HG03469 (cell line): ENCODE measurements at regions not wholly inside any gene's neighbourhood (a gene's known extent, or its start where the extent isn't known, plus 50 kb on each side); places are given as distances from the start of the nearest gene placed in this dataset.

ENCODE experiments used
- ATAC-seq: cut with Tn5 transposase; IDR thresholded peaks from one replicate; pipeline ENCODE4 v1.9.1; 2021; ENCODE audit warnings: mild to moderate bottlenecking, moderate library complexity, moderate number of reproducible peaks; ENCODE audit not compliant: unreplicated experiment

GRCh38 chr20:41952166-41952565 lies 334.0 kb upstream of the CHD6 start:
- no peak for ATAC-seq

DNA sequence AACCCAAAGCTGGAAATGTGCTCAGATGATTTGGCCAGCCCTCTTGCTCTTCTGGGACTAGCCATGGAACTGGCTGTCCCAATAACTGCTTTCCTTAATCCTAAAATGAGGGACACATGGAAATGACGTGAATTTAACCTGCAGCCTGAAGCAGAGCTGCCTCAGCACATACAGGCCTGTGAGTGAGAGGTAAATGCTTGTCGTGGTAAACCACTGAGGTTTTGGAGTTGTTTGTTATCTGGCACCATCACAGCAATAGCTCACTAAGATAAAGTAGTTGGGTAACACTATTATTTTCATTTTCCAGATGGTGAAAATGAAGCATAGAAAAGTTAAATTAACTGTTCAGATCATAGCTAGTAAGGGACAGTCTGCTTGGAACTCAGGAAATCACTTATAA lies 333.4 kb upstream of the CHD6 start:
- ATAC-seq = no peak

DNA sequence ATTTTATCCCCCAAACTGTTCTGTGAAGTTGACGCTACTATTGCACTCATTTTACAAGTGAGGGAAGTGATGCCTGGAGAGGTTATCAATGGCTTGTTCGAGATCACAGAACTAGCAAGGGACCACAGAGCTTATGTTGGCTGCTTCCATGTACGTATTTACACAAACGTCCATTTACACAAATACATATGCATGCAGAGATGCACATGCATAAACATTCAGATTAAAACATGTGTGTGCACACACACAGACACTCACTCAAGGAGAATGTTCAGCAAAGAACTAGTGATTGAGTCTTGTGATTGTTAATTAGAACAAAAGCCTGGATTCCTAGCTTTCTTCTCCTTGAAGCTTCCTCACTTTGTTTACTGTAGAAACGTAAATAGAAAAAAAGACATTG lies 321.5 kb upstream of the CHD6 start:
- ATAC-seq = no peak

- ATAC-seq = no peak
Measured at GRCh38 chr20:41938353-41938752, 320.2 kb upstream of the CHD6 start.

GRCh38 chr20:41935259-41935791 lies 317.1 kb upstream of the CHD6 start:
- ATAC-seq = no peak

DNA sequence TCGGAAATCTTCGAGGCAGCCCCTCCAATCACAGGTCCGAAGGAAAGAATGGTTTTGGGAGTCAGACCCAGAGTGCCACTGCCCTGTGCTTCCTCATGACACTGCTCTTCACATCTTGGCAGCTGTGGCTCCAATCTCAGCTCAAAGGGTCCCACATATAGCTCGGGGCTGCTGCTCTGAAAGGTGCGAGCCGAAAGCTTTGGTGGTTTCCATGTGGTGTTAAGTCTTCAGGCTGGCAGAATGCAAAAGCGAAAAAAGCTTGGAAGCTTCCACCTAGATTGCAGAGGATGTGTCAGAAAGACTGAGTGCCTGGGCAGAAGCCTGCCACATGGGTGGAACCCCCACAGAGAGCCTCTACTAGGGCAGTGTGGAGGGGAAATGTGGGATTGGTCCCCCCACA lies 314.3 kb upstream of the CHD6 start:
- ATAC-seq = no peak

GRCh38 chr20:41927655-41928054 lies 309.5 kb upstream of the CHD6 start:
- no peak for ATAC-seq

- no peak for ATAC-seq
Measured at GRCh38 chr20:41927189-41927588, 309.0 kb upstream of the CHD6 start.

DNA sequence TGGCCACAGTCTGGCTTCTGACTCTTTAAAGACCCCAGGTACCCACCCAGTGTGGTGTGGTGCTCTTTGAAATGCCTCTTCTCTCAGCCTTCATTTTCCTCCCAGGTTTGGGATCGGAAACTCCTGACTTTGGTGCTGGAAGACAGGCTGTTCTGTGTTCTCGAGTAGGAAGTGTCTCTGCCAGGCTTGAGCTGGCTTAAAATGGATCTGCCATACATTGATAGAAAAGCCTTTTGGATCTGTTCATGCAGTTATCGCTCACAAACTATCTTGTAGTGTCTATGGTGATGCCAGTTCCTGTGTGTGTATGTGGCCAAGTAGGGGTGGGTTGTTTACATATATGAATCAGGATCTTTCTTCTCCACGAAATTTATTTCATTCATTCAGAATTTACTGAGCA lies 307.3 kb upstream of the CHD6 start:
- no peak for ATAC-seq

DNA sequence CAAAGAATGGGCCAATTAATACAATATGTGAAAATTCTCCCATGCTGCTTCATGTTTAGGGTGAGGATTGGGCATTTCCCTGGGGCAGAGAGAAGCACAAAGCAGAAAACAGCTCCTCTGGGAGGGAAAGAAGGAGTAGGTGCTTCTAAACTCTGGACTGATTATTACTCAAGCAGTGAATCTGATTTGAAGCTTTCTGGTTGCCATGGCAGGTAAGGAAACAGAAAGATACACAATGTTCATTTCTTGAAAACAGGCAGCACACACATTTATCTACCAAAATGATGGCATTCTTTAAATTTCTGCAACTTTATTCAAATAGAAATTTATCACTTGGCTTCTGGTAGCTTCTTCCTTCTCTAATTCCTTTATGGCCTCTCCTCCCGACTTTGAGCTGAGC lies 305.4 kb upstream of the CHD6 start:
- ATAC-seq = no peak

DNA sequence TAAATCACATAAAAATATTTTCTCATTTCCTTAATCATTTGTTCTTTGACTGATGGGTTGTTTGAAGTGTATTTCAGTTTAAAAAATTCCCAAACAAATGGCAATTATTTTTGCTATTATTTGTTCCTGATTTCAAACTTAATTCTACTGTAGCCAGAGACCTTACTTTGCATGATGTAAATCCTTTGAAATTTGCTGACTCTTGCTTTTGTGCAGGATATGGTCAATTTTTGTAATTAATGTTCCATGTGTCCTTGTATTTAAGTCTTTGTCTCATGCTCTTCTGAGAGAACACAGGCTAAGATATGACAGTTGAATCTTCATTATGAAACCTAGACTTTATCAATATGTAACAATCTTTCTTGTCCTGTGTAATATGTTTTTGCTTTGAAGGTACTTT lies 295.0 kb upstream of the CHD6 start:
- no peak for ATAC-seq

DNA sequence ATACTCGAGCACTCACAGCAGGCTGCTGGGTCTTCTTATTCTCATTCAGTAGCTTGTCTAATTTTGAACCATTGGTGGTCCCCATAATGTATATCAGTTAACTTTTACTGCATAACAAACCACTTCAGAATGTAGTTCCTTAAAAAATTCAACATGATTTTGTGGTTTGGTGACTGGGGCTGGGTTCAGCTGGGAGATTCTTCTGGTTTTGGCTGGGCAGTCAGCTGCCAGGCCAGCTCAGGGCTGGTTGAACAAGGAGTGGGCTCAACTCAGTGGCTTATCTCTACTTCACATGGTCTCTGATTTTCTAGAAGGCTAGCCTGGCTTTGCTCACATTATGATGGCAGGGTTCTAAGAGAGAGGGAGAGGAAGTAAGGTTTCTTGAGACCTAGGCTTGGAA lies 292.4 kb upstream of the CHD6 start:
- ATAC-seq = no peak

DNA sequence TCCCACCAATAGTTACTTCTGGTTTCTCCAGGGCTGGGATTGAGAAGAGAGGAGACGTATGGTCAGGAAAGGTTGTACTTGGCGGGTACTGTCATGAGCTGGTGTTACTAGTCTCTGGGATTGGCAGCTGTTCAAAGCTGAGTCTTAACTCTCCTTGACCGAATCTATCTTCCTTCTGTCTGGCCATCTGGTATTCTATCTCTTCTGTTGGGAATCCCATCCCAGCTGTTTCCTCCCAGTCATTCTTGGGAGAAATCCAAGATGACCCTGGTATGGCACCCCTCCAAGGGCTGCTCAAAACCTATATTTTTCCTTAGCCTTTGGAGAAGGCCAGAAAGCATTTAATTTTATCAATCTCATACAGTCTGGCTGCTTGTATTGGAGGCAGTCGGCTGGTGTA lies 287.0 kb upstream of the CHD6 start:
- ATAC-seq = no peak

DNA sequence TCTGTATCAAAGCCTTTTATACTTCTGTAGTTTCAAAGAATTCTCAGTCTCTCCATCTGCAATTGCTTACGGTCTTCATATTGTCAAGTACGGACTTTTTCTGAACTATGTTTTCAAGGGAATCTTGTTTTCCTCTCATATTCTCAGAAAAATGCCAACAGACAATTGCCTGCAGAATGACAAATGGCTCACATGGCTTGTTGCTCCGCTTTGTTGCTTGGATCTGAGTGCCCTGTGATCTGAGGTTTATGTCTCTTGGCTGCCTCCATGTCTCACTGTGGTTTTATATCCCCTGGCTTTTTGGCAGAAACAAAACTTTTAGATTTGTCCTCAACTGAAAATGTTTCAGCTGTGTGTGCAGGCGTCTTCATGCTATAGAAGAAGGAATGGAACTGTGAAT lies 285.4 kb upstream of the CHD6 start:
- ATAC-seq = no peak

DNA sequence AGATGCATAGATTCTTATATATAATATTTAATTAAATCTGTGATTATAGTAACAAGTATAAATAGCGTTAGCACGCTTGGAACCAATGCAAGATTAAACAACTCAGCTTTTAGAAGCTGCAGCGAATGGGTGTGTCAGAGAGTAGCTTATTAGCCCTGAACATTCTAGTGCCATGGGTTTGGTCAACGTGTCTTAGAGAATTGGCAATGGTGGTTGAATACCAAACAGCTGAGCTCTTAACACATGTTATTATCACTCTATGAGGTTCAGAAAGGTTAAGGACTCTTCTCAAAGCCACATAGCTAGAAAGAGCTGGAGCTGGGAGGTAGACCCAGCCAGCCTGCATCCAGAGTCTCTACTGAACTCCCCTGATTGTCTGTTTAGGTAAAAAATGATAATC lies 284.2 kb upstream of the CHD6 start:
- ATAC-seq = no peak

- ATAC-seq = no peak
Measured at GRCh38 chr20:41900201-41900691, 282.1 kb upstream of the CHD6 start.

GRCh38 chr20:41897708-41898107 lies 279.5 kb upstream of the CHD6 start:
- ATAC-seq = no peak

- no peak for ATAC-seq
Measured at GRCh38 chr20:41895241-41896032, 277.3 kb upstream of the CHD6 start.

GRCh38 chr20:41894255-41894963 lies 276.2 kb upstream of the CHD6 start:
- ATAC-seq = no peak

DNA sequence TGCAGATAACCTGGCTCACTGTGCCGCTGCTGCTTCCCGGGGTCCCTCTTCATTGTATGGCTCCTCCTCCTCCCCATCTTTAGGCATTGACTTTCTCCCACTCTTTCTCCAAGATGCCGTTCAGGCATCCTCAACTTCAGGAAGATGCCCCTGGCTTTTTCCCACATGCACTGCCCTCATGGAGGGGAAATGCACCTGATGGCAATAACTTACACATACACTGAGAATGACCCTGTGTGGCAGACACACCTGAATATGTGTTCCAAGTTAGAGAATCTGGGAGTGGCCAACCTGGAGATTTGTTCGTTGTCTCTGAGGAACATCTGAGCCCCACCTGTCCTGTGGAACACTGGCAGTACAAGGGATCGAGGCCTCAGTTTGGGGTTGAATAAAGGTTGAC lies 273.9 kb upstream of the CHD6 start:
- no peak for ATAC-seq

- no peak for ATAC-seq
Measured at GRCh38 chr20:41889844-41890224, 271.7 kb upstream of the CHD6 start.
